Thyroid gland (tissue), 4 donors: ENCODE measurements at regions not wholly inside any gene's neighbourhood (a gene's known extent, or its start where the extent isn't known, plus 50 kb on each side); places are given as distances from the start of the nearest gene placed in this dataset.

Experiments
- POLR2A ChIP-seq, 2 donors: fragments of 450-650 bp; IDR thresholded peaks; one replicate each; pipeline ENCODE4 v1.6.1; 2017; ENCODE audit warnings: antibody characterized with exemption in 2 of 2, mild to moderate bottlenecking in 2 of 2, moderate library complexity in 1 of 2
- TF ChIP-seq, protein P1 (sequence below), 6 experiments: fragments of 200-600 bp in 3 of 6; fragments of 450-650 bp in 3 of 6; sonication (generic) in 3 of 6; IDR thresholded peaks; one replicate each; pipeline ENCODE4 v1.5.1; 2016 to 2019; ENCODE audit warnings: antibody characterized with exemption in 6 of 6, mild to moderate bottlenecking in 2 of 6, inconsistent platforms in 1 of 6, moderate library complexity in 1 of 6

- TF ChIP-seq, protein P1, sequence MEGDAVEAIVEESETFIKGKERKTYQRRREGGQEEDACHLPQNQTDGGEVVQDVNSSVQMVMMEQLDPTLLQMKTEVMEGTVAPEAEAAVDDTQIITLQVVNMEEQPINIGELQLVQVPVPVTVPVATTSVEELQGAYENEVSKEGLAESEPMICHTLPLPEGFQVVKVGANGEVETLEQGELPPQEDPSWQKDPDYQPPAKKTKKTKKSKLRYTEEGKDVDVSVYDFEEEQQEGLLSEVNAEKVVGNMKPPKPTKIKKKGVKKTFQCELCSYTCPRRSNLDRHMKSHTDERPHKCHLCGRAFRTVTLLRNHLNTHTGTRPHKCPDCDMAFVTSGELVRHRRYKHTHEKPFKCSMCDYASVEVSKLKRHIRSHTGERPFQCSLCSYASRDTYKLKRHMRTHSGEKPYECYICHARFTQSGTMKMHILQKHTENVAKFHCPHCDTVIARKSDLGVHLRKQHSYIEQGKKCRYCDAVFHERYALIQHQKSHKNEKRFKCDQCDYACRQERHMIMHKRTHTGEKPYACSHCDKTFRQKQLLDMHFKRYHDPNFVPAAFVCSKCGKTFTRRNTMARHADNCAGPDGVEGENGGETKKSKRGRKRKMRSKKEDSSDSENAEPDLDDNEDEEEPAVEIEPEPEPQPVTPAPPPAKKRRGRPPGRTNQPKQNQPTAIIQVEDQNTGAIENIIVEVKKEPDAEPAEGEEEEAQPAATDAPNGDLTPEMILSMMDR (IDR thresholded peaks at IDR 0.05) = no peak
- TF ChIP-seq POLR2A (IDR thresholded peaks at IDR 0.05) = no peak
Observed at GRCh38 chr3:72284471-72284870, 499.5 kb upstream of the PROK2 start.
